LoVo (cell line): ENCODE measurements at regions not wholly inside any gene's neighbourhood (a gene's known extent, or its start where the extent isn't known, plus 50 kb on each side); places are given as distances from the start of the nearest gene placed in this dataset.

Experiments
- DNase-seq: peaks from one replicate; pipeline ENCODE4 v3.0.0-alpha.2; 2016; ENCODE audit warnings: low spot score

- DNase-seq = no peak
Observed at GRCh38 chr10:47190802-47191450, 109.1 kb upstream of the GDF10 start.

- no peak for DNase-seq
Observed at GRCh38 chr10:47192273-47192672, 107.7 kb upstream of the GDF10 start.

DNA sequence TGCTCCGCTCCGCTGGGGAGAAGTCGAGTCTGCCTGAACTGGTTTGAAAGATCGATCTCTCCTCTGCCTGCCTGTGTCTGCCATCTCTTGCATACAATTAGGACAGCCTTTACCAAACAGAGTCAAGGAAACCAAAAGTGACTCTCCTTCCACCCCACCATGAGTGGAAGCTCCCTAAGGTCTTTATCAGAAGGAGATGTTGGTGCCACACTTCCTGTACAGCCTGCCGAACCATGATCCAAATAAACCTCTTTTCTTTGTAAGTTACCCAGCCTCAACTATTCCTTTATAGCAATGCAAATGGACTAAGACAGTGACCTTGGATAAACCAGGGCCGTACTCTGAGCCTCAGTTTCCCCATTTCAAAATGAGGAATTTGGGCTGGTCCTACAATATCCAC lies 106.3 kb upstream of the GDF10 start:
- no peak for DNase-seq

DNA sequence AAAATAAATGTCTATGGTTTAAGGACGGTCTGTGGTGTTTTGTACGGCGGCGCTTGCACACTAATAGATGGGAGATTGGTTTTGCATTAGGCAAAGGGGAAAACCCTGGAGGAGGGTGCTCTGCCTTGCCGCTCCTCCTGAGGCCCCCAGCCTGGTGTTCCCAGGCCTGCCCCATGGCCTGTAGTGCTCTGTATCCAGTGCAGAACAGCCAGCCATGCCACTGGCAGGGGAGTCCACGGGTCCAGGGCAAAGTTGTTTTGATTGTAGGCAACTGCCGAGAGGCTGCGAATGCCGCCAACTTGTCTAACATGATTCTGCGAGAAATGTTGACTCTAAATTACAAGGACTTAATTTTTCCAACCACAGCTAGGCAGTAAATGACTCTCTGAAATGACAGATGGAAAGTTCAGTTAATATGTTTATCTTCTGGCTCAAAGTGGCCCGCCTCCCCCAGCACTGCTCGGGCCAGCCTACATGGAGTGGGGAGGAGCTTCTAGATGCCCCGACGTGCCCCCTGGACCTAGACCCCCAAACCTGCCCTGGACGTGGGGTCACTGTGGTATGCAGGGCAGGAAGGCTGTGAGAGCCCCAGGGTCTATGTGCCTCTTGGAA lies 104.6 kb upstream of the GDF10 start:
- DNase-seq = no peak

DNA sequence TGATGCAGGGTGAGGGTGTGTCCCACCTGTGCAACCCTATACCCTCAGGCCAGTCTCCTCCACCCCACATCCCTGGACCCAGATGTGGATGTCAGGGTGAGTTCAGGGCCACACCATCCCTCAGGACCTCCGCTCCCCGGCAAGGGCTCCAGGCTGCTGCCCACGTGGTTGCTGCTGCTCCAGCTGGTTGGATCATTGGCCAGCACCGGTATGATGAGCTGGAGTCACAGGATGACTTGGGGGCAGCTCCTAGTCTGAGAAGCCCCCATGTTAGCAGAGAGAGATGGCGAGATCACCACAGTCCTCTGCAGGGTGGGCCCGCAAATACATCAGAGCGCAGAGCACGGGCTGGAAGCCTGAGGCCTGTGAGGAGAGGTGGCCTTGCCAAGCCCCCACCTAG lies 103.3 kb upstream of the GDF10 start:
- no peak for DNase-seq

DNA sequence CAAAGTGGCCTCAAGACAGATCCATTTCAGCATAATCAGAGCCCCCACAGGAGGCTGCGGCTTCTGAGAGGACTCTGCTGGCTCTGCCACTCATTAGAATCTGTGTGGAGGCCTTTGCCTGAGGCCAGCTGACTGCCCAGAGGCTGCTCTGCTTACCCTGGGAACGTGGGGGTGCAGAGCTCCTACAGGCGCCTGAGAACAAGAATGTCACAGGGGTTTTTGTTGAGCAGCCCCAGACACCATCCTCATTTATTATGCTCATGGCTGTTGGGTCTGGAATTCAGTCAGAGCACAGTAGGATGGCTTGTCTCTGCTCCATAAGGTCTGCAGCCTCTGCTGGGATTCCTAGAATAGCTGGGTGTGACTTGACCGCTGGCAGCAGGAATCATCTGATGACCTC lies 101.8 kb upstream of the GDF10 start:
- DNase-seq = no peak

DNA sequence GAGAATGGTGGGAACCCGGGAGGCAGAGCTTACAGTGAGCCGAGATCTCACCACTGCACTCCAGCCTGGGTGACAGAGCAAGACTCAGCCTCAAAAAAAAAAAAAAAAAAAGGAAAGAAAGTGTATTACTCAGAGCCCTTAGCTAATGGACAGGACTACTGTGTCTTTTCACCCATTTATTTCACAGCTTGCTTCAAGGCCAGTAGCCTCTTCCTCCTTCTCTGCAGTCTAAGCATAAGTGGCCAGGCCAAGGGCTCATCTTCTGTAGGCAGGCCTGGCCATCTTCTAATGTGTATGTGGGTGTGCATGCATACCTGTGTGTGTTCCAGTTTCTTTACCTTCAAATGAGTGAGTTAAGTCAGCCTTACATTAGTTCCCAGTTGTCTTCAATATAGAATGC lies 94.8 kb upstream of the GDF10 start:
- DNase-seq = no peak

GRCh38 chr10:47206449-47207280 lies 93.3 kb upstream of the GDF10 start:
- no peak for DNase-seq

GRCh38 chr10:47207281-47207615 lies 92.7 kb upstream of the GDF10 start:
- no peak for DNase-seq

DNA sequence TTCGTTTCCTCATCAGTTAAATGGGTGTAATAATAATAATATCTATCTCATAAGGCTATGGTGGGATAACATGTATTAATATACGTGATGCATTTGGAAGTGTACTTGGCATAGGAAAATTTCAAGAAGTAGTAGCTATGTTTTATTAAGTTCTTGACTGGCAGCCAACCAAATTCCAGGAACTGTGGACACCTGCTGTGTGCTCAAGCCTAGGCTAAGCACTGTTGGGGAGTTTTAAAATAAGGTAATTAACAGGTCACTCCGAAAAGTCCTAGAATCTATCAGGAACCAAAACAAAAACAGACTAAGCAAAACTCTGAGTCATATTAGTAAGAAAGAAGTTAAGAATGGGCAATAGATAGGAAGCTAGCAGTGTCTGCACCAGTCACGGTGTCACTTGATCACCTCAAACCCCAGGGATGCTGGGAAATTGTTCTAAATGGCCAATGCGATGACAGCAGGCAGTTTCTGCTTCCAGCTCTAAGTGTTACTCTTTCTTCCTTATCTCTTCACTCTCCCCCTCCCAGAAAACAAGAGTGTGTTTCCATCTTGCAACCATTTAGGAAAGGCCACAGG lies 92.0 kb upstream of the GDF10 start:
- no peak for DNase-seq

DNA sequence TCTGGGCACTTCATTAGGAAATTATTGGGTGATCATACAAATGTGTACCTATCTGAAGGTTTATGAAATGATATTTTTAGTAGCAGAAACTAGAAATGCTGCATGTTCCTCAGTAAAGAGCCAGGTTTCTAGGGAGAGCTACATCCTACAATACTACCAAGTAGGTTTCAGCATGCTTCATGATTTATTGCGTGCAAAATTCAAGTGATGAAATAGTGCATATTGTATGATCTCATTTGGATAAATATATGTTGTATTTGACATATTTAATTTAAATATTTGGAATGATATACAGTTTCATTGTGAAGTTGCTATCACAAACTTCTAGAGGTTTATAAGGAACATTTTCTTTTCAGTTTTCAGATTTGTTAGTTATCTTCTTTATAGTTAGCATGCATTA lies 90.5 kb upstream of the GDF10 start:
- DNase-seq = no peak

DNA sequence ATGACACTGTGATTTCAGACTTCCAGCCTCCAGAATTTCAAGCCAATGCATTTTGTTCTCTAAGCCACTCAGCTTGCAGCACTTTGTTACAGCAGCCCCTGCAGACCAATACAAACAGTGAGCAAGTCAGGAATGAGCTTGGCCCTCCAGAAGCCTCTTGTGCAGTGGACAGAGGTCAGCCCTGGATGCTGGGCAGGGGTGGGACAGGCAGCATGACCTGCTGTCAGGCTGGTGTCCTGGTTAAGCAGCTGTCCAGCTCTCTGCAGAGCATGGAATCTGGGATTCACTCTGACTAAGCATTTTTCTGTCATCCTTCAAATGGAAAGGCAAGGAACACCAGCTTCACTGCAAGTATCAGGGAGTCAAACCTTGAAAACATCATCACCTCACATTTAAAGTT lies 85.5 kb upstream of the GDF10 start:
- no peak for DNase-seq

DNA sequence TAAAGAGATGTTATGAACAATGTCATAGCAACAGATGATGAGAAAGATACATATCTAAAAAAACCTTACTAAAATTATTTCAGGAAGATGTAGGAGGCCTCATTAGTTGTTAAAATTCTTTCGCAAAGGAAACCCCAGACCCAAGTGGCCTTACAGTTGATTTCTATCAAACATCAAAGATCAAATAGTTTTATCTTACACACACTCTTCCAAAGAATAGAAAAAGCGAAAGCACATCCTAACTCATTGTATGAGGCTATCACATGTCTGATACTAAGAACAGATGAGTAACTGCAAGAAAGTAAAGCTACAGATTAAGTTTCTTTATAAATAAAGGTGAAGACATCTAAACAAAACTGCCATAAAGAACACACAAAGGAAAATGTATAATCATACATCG lies 82.9 kb upstream of the GDF10 start:
- DNase-seq = no peak

DNA sequence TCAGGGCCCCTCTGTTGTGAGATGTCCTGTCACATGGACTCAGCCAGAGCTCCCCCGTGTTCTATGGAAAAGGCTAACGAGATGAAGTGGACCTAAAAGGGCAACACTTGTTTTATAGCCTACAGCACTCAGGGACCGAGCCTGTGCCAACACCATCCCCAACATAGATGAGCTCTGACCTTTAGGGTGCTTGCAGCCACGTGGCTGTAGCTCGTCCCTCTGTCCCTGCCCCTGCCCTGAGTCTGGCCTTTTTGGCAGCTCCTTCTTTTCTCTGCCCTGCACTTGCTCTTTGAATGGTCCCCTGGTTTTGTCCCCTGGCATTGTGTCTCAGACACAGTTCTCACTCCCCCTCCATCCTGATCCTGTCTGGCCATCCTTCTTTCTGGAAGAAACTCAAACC lies 81.2 kb upstream of the GDF10 start:
- DNase-seq = no peak

DNA sequence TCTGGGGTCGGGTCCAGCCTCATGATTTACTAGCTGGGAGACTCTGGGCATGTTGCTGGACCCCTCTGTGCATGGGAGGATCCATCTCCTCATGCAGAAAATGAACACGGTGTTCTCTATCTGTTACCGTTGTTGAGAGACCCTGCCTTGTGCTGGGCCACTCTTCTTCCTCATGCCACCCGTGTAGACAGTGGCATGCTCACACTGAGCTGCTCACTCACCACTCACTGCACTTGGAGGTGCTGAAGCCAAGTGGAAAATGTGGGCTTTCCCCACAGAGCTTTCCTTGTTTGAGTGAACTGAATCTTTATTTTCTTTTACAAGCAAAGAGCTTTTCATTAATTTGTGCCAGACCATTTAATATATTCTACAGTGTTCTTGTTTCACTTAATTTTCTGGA lies 77.5 kb upstream of the GDF10 start:
- no peak for DNase-seq

DNA sequence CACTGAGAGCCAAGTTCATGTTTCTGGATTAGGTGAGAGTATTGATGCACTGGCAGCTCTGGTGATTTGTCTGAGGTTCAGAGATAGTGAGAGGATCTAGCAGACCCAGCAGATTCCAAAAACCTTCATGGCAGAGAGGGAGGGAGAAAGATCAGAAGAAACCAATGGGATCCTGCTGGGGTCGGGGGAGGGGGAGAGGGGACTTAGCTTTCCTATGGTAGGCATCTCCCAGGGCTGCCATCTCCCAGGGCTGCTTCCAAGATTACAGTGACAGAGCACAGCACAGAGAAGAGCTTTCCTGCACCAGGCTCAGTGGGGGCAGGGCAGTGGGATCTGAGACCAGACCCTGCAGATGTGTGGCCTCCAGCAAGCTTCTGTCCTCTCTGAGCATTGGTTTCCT lies 76.8 kb upstream of the GDF10 start:
- no peak for DNase-seq

GRCh38 chr10:47224546-47225218 lies 75.3 kb upstream of the GDF10 start:
- no peak for DNase-seq

DNA sequence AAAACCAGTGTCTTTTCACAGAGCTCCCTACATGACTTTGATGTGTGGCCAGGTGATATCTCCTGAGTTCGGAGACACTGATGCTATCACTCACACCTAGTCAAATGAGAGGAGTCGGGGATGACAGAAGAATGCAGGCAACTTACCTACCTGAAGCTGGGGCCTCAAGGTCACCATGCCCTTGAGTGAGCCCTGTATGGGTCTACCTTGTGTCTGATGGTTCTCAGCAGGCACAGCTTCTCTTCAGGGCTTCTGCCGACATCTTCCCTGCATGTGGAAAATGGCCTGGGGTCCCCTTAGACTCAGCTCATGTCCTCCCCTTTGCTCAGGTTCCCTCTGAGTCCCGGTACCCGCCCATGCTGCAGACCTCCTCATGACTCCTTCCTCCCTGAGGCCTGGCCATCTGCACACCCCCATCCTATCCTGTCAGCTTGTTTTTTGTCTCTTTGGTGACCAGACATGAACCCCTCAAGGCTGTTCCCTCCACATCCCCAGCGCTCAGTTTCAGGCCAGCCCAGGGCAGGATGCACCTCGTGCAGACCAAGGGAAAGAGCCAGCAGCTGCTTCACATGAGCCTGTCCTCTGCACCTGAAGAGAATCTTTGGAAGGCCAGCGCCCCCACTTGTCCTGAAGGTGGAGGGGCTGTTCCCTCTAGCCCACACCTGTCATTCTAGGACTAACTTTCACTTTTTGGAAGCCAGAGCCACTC lies 74.6 kb upstream of the GDF10 start:
- DNase-seq = no peak

DNA sequence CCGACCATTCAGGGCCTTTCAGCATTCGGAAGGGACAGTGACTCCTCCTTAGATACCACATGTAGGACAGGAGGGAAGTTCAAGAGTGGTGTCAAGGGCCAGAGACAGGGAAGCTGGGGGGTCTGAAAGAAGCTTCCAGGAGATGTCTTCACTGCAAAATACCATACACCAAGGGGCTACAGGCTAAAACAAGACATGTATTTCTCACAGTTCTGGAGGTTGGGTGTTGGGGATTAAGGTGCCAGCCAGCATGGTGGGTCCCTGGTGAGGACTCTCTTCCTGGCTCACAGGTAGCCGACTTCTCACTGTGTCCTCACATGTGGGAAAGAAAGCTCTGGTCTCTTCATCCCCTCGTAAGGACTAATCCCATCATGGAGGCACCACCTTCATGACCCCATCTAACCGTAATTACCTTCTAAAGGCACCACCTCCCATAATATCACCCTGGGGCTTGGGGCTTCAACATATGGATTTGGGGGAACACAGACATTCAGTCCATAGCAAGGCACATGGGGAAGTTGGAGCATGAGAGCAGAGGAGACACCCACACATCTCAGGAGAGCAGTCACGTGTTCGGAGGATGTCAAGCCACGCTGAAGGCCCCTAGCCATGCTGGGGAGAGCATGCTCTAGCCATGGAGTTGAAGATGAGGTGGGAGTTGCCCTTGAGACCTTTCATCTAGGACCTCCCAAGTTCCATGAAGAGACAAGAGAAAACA lies 73.9 kb upstream of the GDF10 start:
- DNase-seq = no peak

DNA sequence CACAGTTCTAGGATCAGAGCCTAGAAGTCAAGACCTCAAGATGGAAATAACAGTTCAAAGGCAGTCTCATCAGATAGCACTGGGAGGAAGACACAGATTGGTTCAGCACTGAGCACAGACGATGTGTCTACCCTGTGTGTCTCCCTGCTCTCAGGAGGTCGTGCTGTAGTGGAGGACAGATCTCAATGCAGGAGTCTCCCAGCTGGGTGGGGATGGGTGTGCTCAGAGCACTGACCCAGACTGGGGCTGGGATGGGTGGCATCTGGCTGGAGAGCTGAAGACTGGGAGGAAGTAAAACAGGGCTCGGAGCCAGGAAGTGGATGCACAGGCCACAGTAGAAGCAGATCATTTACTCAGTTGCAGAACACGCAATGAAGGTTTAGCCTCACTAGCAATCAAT lies 69.5 kb upstream of the GDF10 start:
- no peak for DNase-seq

DNA sequence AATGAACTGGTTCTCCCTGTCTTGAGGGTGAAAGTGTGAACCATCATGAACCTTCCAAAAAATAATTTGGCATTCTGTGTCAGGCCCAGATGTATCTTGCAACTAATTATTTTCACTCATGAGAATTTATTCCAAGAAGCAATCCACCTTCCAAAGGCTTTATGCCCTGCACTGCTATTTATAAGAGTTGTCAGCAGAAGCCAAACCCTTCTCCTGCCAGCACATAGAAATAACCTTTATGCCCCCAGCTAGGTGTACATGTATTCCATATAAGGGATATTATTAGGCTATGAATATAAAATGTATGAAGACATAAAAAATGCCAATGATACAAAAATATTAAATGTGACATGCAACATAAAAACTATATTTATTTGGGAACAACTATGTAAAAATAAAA lies 69.0 kb upstream of the GDF10 start:
- DNase-seq = no peak
